Aorta (tissue), 5 donors: ENCODE measurements at regions not wholly inside any gene's neighbourhood (a gene's known extent, or its start where the extent isn't known, plus 50 kb on each side); places are given as distances from the start of the nearest gene placed in this dataset.
"Not testable (repeated sequence)": the region's sequence is repeated elsewhere in the genome, so short reads cannot be mapped to it uniquely, and the experiment has no call there.

Source experiments
- ATAC-seq: fragments of 200-7000 bp; cut with Tn5 transposase; one replicate; pipeline ENCODE4 v1.9.1; 2022; ENCODE audit warnings: moderate library complexity; ENCODE audit not compliant: low FRiP score
- DNase-seq, 2 donors: peaks; one replicate each; pipeline ENCODE4 v3.0.0-alpha.2; 2020
- H3K27ac ChIP-seq, 2 donors: one replicate each; pipeline ENCODE4 v1.5.1; 2013; ENCODE audit warnings: low read length in 2 of 2, mild to moderate bottlenecking in 2 of 2, moderate library complexity in 2 of 2, control low read depth in 1 of 2, inconsistent platforms in 1 of 2, low read depth in 1 of 2
- H3K27me3 ChIP-seq, 2 donors: one replicate each; pipeline ENCODE4 v1.6.1; 2013; ENCODE audit warnings: control low read depth in 1 of 2, low read length in 1 of 2, mild to moderate bottlenecking in 1 of 2, moderate library complexity in 1 of 2; ENCODE audit not compliant: insufficient read depth in 2 of 2, control insufficient read depth in 1 of 2
- H3K36me3 ChIP-seq, 2 donors: one replicate each; pipeline ENCODE4 v1.6.1; 2013; ENCODE audit warnings: control low read depth in 1 of 2, low read length in 1 of 2, mild to moderate bottlenecking in 1 of 2; ENCODE audit not compliant: insufficient read depth in 2 of 2, control insufficient read depth in 1 of 2
- H3K4me1 ChIP-seq, 2 donors: one replicate each; pipeline ENCODE4 v1.6.1; 2013; ENCODE audit warnings: low read length in 2 of 2, control low read depth in 1 of 2, mild to moderate bottlenecking in 1 of 2, moderate library complexity in 1 of 2; ENCODE audit not compliant: insufficient read depth in 2 of 2, control insufficient read depth in 1 of 2
- H3K4me3 ChIP-seq, 2 donors: one replicate each; pipeline ENCODE4 v1.5.1; 2013; ENCODE audit warnings: low read length in 2 of 2, control low read depth in 1 of 2, mild to moderate bottlenecking in 1 of 2
- H3K9me3 ChIP-seq: one replicate; pipeline ENCODE4 v1.6.1; 2013; ENCODE audit warnings: mild to moderate bottlenecking, low read length; ENCODE audit not compliant: control insufficient read depth
- WGBS, 2 donors: extraction: QIAGEN DNeasy Blood & Tissue Kit; methylation state at CpG; one replicate each; pipeline ENCODE4 v1.1.7; 2013; 5-methylcytosine and 5-hydroxymethylcytosine counted together
- intact Hi-C, 2 donors: fragments of 100-400 bp; cut with DNase I; formaldehyde crosslinking; loops; one replicate each; pipeline versions ENCODE4 v1.14.2 to v1.15.0; 2022
- donor health status: healthy with polysubstance abuse.
- donor health status: Bipolar disorder and iron deficiency.
- donor health status: DM: no; HTN: no; CAD: no.
- donor health status: DM: no; HTN: no; CAD: no.
- donor health status: DM: yes; HTN: yes; CAD: no.

DNA sequence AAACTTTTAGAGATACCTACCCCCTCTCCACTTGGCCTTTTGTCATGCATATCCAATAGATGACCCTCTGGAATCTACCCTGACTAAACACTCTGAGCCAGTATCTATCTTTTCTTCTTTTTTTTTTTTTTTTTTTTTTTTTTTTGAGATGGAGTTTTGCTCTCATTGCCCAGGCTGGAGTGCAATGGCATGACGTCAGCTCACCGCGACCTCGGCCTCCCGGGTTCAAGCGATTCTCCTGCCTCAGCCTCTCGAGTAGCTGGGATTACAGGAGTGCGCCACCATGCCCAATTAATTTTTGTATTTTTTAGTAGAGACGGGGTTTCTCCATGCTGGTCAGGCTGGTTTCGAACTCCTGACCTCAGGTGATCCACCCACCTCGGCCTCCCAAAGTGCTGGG is 50.8 kb upstream of the GRIN2B start:
- H3K4me3 ChIP-seq, DNase-seq, H3K27me3 ChIP-seq, intact Hi-C loops, H3K4me1 ChIP-seq, H3K9me3 ChIP-seq, H3K36me3 ChIP-seq, ATAC-seq, H3K27ac ChIP-seq: not testable (repeated sequence)
- WGBS, 2 donors = 75 to 79% methylated on average over 11 of the region's 11 CpGs

DNA sequence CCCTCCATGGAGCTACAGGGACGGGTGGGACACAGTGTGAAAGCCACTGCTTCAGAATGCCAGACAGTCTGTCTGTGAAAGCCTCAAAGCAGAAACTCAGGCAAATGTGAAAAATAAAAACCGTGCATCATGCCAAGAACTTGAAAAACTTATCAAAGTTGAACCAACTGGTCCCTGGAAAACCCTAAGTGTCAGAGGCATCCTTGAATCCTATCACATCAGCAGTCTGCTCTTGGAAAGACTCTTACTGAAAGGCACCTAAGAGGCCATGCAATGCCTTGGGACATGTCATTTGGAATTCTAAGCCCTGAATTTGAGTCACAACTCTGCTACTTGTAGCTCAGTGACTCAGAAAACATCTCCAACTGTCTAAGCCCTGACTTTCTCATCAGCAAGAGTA is 62.4 kb upstream of the GRIN2B start:
- Histone ChIP-seq H3K27me3 (no peaks in the 10 kb centered on the region), H3K9me3 (no peaks in the 10 kb centered on the region), H3K36me3 (no peaks in the 10 kb centered on the region), H3K4me3 (no peak overlapping the region), H3K27ac (no peak overlapping the region), H3K4me1 (no peaks in the 10 kb centered on the region)
- intact Hi-C loops = no loop called here
- 25 to 35% methylated on average over 2 of the region's 2 CpGs for WGBS, 2 donors
- no peak for DNase-seq
- no peak for ATAC-seq

DNA sequence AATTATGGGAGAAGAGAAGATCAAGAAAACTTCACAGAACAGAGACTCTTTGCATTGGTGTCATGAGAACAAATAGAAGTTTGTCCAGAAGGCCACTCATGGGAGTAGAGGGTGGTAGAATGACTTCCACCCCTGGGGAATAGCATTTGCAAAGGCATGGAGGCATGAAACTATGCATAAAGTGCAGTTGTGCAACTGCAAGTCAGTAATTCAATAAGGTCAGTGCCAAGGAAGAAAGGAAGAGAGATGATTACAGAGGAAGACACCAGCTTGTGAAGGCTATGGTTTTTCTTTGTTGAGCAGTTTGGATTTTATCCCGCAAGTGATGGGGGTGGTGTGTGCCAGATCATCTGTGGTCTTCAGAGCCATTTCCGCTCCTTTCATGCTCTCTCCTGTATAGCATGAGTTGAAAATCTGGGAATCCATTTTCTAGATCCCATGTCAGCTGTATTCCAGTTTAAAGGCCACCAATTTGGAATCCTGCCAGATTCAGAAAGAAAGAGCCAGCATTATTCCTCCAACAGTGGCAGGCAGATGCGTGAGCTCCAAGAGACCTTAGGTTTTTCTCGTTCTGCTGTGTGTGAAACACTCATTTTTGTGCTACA is 67.6 kb upstream of the GRIN2B start:
- DNase-seq (no peak), ATAC-seq (no peak)
- no peak overlapping the region for H3K27ac ChIP-seq
- H3K36me3 ChIP-seq = no peaks in the 10 kb centered on the region
- H3K27me3 ChIP-seq = no peaks in the 10 kb centered on the region
- H3K4me1 ChIP-seq = no peaks in the 10 kb centered on the region
- H3K4me3 ChIP-seq = no peak overlapping the region
- 73 to 79% methylated on average over 4 of the region's 4 CpGs for WGBS, 2 donors
- H3K9me3 ChIP-seq = peaks cover 3% of the 10 kb centered on the region
- intact Hi-C loops = no loop called here

DNA sequence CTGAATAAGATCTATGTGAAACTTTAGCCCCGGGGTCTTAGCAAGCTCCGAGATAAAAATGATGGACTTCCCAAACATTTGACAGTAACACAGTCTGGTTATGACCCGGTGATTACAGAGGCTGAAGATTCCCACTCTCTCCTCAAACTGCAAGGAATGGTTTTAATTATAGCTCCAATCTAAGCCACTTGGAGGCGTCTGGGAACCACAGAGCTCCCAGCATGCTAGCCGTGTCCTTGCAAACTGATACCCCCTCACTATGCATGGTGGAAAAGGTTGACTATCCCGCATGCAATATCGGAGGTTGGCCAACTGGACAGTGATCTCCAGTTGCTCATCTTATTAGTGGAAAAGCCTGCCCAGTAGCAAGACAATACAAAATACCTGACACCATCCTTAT is 76.5 kb upstream of the GRIN2B start:
- WGBS, 2 donors = 26 to 28% methylated on average over 7 of the region's 7 CpGs
- Histone ChIP-seq H3K4me3 (no peak overlapping the region), H3K36me3 (no peaks in the 10 kb centered on the region), H3K27me3 (no peaks in the 10 kb centered on the region), H3K9me3 (peaks cover 3% of the 10 kb centered on the region), H3K4me1 (no peaks in the 10 kb centered on the region), H3K27ac (no peak overlapping the region)
- intact Hi-C loops = no loop called here
- ATAC-seq (no peak), DNase-seq (no peak)

DNA sequence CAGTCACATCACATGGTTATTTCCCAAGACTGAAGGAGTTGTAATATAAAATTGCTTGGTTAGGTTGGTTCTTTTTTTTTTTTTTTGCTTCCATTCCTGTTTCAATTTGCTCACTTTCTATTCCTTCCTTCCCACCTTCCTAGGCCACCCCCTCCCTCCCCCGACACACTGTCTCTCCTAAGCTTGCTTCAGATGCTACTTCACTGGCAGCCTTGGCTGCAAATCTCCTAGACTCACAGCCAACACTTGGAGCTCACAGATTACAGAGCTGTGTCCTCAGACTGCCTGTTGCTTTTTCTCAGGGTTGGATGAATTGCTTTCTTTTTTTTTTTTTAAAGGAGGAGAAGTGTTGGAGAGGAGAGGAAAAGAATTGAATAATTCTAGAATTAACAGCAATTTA is 77.3 kb upstream of the GRIN2B start:
- intact Hi-C loops = no loop called here
- 60 to 69% methylated on average over 1 of the region's 1 CpG for WGBS, 2 donors
- ATAC-seq = no peak

DNA sequence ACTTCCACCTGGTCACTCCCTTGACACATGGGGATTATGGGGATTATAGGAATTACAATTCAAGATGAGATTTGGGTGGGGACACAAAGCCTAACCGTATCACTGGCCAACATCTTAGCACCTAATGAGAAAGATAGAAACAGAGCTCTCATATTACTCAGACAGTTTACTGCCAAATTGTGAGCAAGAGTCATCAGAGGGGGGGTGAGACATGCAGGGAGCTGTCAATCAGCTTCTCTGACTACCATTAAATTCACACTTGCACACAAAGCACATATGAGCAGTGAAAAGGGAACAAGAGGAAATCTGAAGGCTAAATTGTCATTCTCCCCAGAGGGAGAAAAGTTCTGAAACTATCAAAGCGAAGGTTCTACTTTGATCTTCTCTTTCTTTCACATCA is 78.1 kb upstream of the GRIN2B start:
- no peaks in the 10 kb centered on the region for H3K27me3 ChIP-seq
- WGBS, 2 donors = 71 to 74% methylated on average over 2 of the region's 2 CpGs

More for the DNA sequence above, 77.3 kb upstream of the GRIN2B start:
- Histone ChIP-seq H3K36me3 (no peaks in the 10 kb centered on the region), H3K27ac (no peak overlapping the region), H3K27me3 (no peaks in the 10 kb centered on the region), H3K9me3 (no peaks in the 10 kb centered on the region), H3K4me3 (no peak overlapping the region), H3K4me1 (no peaks in the 10 kb centered on the region)
- DNase-seq = no peak

DNA sequence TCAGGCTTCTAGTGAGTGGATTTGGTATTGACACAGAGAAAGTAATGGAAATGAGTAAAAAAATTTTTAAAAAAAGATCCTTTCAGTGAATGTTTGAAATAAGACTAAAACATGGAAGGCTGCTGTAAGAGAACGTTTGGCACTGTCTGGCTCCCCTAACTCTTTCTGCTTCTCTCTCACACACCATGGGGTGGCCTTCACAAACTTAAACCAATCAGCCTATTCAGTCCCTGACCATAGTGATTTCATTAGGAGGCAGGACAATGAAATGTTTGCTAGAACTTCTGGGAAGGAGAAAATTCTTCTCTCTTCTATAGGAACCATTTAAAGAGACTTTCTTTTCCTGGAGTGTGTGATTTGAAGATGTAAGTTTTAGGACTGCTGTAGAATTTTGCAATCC is 84.2 kb upstream of the GRIN2B start:
- ATAC-seq = no peak
- H3K4me1 ChIP-seq = no peaks in the 10 kb centered on the region
- H3K4me3 ChIP-seq = no peak overlapping the region
- H3K36me3 ChIP-seq = no peaks in the 10 kb centered on the region
- intact Hi-C loops = no loop called here
- no peaks in the 10 kb centered on the region for H3K27me3 ChIP-seq
- no peak overlapping the region for H3K27ac ChIP-seq
- peaks cover 8% of the 10 kb centered on the region for H3K9me3 ChIP-seq
- DNase-seq = no peak
- 7 to 24% methylated on average over 1 of the region's 1 CpG for WGBS, 2 donors

More for the DNA sequence above, 78.1 kb upstream of the GRIN2B start:
- Histone ChIP-seq H3K4me3 (no peak overlapping the region), H3K9me3 (no peaks in the 10 kb centered on the region), H3K4me1 (no peaks in the 10 kb centered on the region), H3K36me3 (no peaks in the 10 kb centered on the region), H3K27ac (no peak overlapping the region)
- intact Hi-C loops = no loop called here
- ATAC-seq = no peak
- DNase-seq = no peak

DNA sequence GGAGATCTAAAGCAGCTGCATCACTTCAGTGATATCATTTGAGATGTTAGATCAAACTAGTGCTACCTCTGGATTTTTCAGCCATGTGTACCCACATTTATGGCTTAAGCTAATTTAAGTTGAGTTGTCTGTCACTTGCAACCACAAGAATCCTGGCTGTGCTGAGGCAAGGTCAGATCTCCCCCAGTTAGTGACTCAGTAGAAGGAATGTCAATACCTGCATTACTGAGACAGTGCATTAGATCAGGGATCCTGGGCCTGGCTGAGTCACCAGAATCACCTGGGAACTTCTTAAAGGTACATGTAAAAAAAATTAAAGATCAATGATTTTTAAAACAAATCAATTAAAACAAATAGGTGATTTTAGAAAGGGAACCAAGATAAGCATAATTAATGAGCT is 84.6 kb upstream of the GRIN2B start:
- H3K27ac ChIP-seq = no peak overlapping the region
- H3K9me3 ChIP-seq = peaks cover 8% of the 10 kb centered on the region
- ATAC-seq (no peak), DNase-seq (no peak)
- H3K4me3 ChIP-seq = no peak overlapping the region
- no peaks in the 10 kb centered on the region for H3K4me1 ChIP-seq
- H3K36me3 ChIP-seq = no peaks in the 10 kb centered on the region
- H3K27me3 ChIP-seq = no peaks in the 10 kb centered on the region
- intact Hi-C loops = no loop called here

DNA sequence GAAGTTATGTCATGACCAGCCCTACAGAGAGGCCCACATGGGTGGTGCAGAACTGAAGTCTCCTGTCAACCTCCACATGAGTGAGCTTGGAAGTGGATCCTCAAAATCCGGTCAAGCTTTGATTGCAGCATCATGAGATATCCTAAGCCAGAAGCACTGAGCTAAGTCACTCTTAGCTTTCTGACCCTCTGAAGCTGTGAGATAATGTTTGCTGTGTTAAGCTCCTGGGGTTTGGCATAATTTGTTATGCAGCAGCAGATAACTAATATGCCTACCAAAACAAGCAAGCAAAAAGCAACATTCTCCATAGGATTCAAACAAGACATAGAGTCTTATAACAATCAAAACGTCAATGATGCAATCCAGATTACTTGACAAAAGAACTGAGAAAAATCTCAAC is 87.6 kb upstream of the GRIN2B start:
- no peak for DNase-seq
- H3K27ac ChIP-seq = no peak overlapping the region
- H3K27me3 ChIP-seq = no peaks in the 10 kb centered on the region
- intact Hi-C loops = no loop called here
- no peaks in the 10 kb centered on the region for H3K4me1 ChIP-seq
- ATAC-seq = no peak
- H3K9me3 ChIP-seq = peaks cover 8% of the 10 kb centered on the region
- H3K36me3 ChIP-seq = no peaks in the 10 kb centered on the region
- H3K4me3 ChIP-seq = no peak overlapping the region
- WGBS, 2 donors = 82 to 85% methylated on average over 2 of the region's 2 CpGs
